Osteoblast (primary cell): ENCODE measurements at regions not wholly inside any gene's neighbourhood (a gene's known extent, or its start where the extent isn't known, plus 50 kb on each side); places are given as distances from the start of the nearest gene placed in this dataset.

Experiments used
- DNase-seq: peaks from one replicate; pipeline ENCODE4 v3.0.0; 2011; ENCODE audit warnings: low spot score, mixed read lengths; ENCODE audit not compliant: insufficient read length; ENCODE audit errors: missing footprints
- H2AFZ ChIP-seq: 2 replicates; pipeline ENCODE4 v1.6.0; 2011; ENCODE audit warnings: mild to moderate bottlenecking, low read length
- H3K27ac ChIP-seq: 2 replicates; pipeline ENCODE4 v1.5.1; 2011; ENCODE audit warnings: mild to moderate bottlenecking, low read depth, low read length, moderate library complexity
- H3K27me3 ChIP-seq: 2 replicates; pipeline ENCODE4 v1.6.0; 2012; ENCODE audit warnings: mild to moderate bottlenecking, control low read depth, inconsistent platforms, low read length, moderate library complexity; ENCODE audit not compliant: insufficient read depth
- H3K36me3 ChIP-seq: 2 replicates; pipeline ENCODE4 v1.5.1; 2011; ENCODE audit warnings: mild to moderate bottlenecking, low read length, control low read depth, moderate library complexity; ENCODE audit not compliant: insufficient read depth
- H3K4me1 ChIP-seq: 2 replicates; pipeline ENCODE4 v1.5.1; 2011; ENCODE audit warnings: mild to moderate bottlenecking, low read length, control low read depth, moderate library complexity; ENCODE audit not compliant: insufficient read depth
- H3K4me2 ChIP-seq: 2 replicates; pipeline ENCODE4 v1.6.0; 2011; ENCODE audit warnings: mild to moderate bottlenecking, low read length; ENCODE audit not compliant: insufficient read depth
- H3K4me3 ChIP-seq: fragments of 200-600 bp; sonication (generic); 3 replicates; pipeline ENCODE4 v1.5.1; 2012; ENCODE audit warnings: mild to moderate bottlenecking, low read length, inconsistent platforms; ENCODE audit not compliant: insufficient read depth
- H3K79me2 ChIP-seq: 2 replicates; pipeline ENCODE4 v1.6.0; 2012; ENCODE audit warnings: mild to moderate bottlenecking, low read length, control low read depth, inconsistent platforms; ENCODE audit not compliant: insufficient read depth
- H3K9me3 ChIP-seq: 2 replicates; pipeline ENCODE4 v1.5.1; 2011; ENCODE audit warnings: low read depth, low read length, control low read depth
- H4K20me1 ChIP-seq: 2 replicates; pipeline ENCODE4 v1.6.0; 2012; ENCODE audit warnings: mild to moderate bottlenecking, low read length, control low read depth; ENCODE audit not compliant: insufficient read depth
- CTCF ChIP-seq: IDR thresholded peaks from 2 replicates; pipeline ENCODE4 v1.5.1; 2011; ENCODE audit warnings: mild to moderate bottlenecking, low read depth, low read length, moderate library complexity; ENCODE audit errors: extremely low read depth

GRCh38 chr11:19566583-19567379 is 145.9 kb upstream of the NAV2 start:
- DNase-seq: no peak
- Histone ChIP-seq H3K4me2 (no peak overlapping the region), H2AFZ (no peak overlapping the region), H3K27me3 (no peaks in the 10 kb centered on the region), H3K4me1 (peaks cover 3% of the 10 kb centered on the region), H3K79me2 (no peaks in the 10 kb centered on the region), H3K27ac (no peak overlapping the region), H3K9me3 (no peaks in the 10 kb centered on the region), H3K4me3 (no peak overlapping the region), H3K36me3 (no peaks in the 10 kb centered on the region), H4K20me1 (no peaks in the 10 kb centered on the region)
- TF ChIP-seq CTCF: no peak

GRCh38 chr11:19565639-19566038 is 147.0 kb upstream of the NAV2 start:
- no peak overlapping the region for H2AFZ ChIP-seq
- DNase-seq: no peak
- no peaks in the 10 kb centered on the region for H3K27me3 ChIP-seq
- H3K27ac ChIP-seq: no peak overlapping the region
- H4K20me1 ChIP-seq: no peaks in the 10 kb centered on the region
- no peak for TF ChIP-seq CTCF
- peaks cover 3% of the 10 kb centered on the region for H3K4me1 ChIP-seq
- H3K4me2 ChIP-seq: no peak overlapping the region
- no peaks in the 10 kb centered on the region for H3K9me3 ChIP-seq
- no peaks in the 10 kb centered on the region for H3K36me3 ChIP-seq
- no peak overlapping the region for H3K4me3 ChIP-seq
- no peaks in the 10 kb centered on the region for H3K79me2 ChIP-seq

- H4K20me1 ChIP-seq: no peaks in the 10 kb centered on the region
- no peak overlapping the region for H3K4me2 ChIP-seq
- peaks cover 3% of the 10 kb centered on the region for H3K4me1 ChIP-seq
- TF ChIP-seq CTCF: no peak
- DNase-seq: no peak
- H3K36me3 ChIP-seq: no peaks in the 10 kb centered on the region
- no peaks in the 10 kb centered on the region for H3K9me3 ChIP-seq
- H3K27ac ChIP-seq: no peak overlapping the region
- H2AFZ ChIP-seq: no peak overlapping the region
- no peaks in the 10 kb centered on the region for H3K79me2 ChIP-seq
- H3K27me3 ChIP-seq: peaks cover 5% of the 10 kb centered on the region
- H3K4me3 ChIP-seq: no peak overlapping the region
Measured at GRCh38 chr11:19562156-19562555, 150.5 kb upstream of the NAV2 start.

GRCh38 chr11:19561011-19561410 is 151.6 kb upstream of the NAV2 start:
- no peak for TF ChIP-seq CTCF
- H2AFZ ChIP-seq: no peak overlapping the region
- no peaks in the 10 kb centered on the region for H3K36me3 ChIP-seq
- H4K20me1 ChIP-seq: no peaks in the 10 kb centered on the region
- H3K4me1 ChIP-seq: peaks cover 3% of the 10 kb centered on the region
- no peak overlapping the region for H3K4me3 ChIP-seq
- H3K4me2 ChIP-seq: no peak overlapping the region
- no peaks in the 10 kb centered on the region for H3K79me2 ChIP-seq
- no peak for DNase-seq
- H3K27me3 ChIP-seq: peaks cover 5% of the 10 kb centered on the region
- H3K9me3 ChIP-seq: no peaks in the 10 kb centered on the region
- H3K27ac ChIP-seq: no peak overlapping the region
